MM.1S (cell line): ENCODE measurements at regions not wholly inside any gene's neighbourhood (a gene's known extent, or its start where the extent isn't known, plus 50 kb on each side); places are given as distances from the start of the nearest gene placed in this dataset.

Source experiments
- DNase-seq: peaks from one replicate; pipeline ENCODE4 v3.0.0-alpha.2; 2015
- H2AFZ ChIP-seq: fragments of 300-600 bp; sonication (generic); 2 replicates; pipeline ENCODE4 v1.6.0; 2016; ENCODE audit warnings: antibody characterized with exemption, low read length
- H3F3A ChIP-seq: fragments of 300-600 bp; sonication (generic); 2 replicates; pipeline ENCODE4 v1.6.1; 2016; ENCODE audit warnings: mild to moderate bottlenecking, antibody characterized with exemption, low read length, moderate library complexity, mixed read lengths; ENCODE audit not compliant: insufficient read depth
- H3K27ac ChIP-seq: fragments of 300-600 bp; sonication (generic); 2 replicates; pipeline ENCODE4 v1.5.1; 2016; ENCODE audit warnings: mild to moderate bottlenecking, low read length
- H3K27me3 ChIP-seq: fragments of 300-600 bp; sonication (generic); replicated peaks from 2 replicates; pipeline ENCODE4 v1.6.0; 2016; ENCODE audit warnings: low read length; ENCODE audit not compliant: insufficient read depth
- H3K36me3 ChIP-seq: fragments of 300-600 bp; sonication (generic); replicated peaks from 2 replicates; pipeline ENCODE4 v1.6.1; 2016; ENCODE audit warnings: mild to moderate bottlenecking, low read length, mixed read lengths; ENCODE audit not compliant: insufficient read depth
- H3K4me1 ChIP-seq: fragments of 300-600 bp; sonication (generic); 2 replicates; pipeline ENCODE4 v1.6.1; 2016; ENCODE audit warnings: low read length, mixed read lengths
- H3K4me2 ChIP-seq: fragments of 300-600 bp; sonication (generic); 2 replicates; pipeline ENCODE4 v1.6.0; 2016; ENCODE audit warnings: low read depth, low read length
- H3K4me3 ChIP-seq: fragments of 300-600 bp; sonication (generic); 2 replicates; pipeline ENCODE4 v1.5.1; 2016; ENCODE audit warnings: low read length, mixed read lengths
- H3K79me2 ChIP-seq: fragments of 300-600 bp; sonication (generic); 2 replicates; pipeline ENCODE4 v1.6.1; 2016; ENCODE audit warnings: mixed run types, low read length, mixed read lengths
- H3K9ac ChIP-seq: fragments of 300-600 bp; sonication (generic); 2 replicates; pipeline ENCODE4 v1.6.1; 2016; ENCODE audit warnings: low read length, mixed read lengths
- H3K9me2 ChIP-seq: fragments of 300-600 bp; sonication (generic); replicated peaks from 2 replicates; pipeline ENCODE4 v1.6.1; 2016; ENCODE audit warnings: mild to moderate bottlenecking, low read length, mixed read lengths; ENCODE audit not compliant: insufficient read depth
- H3K9me3 ChIP-seq: fragments of 300-600 bp; sonication (generic); replicated peaks from 2 replicates; pipeline ENCODE4 v1.6.1; 2016; ENCODE audit warnings: mild to moderate bottlenecking, low read length, mixed read lengths; ENCODE audit not compliant: insufficient read depth
- H4K20me1 ChIP-seq: fragments of 300-600 bp; sonication (generic); 2 replicates; pipeline ENCODE4 v1.6.1; 2016; ENCODE audit warnings: mild to moderate bottlenecking, low read length, moderate library complexity, mixed read lengths; ENCODE audit not compliant: insufficient read depth
- EZH2 ChIP-seq: fragments of 300-600 bp; sonication (generic); optimal IDR thresholded peaks from 2 replicates; pipeline ENCODE3; 2017; ENCODE audit warnings: low read depth, mild to moderate bottlenecking, antibody characterized with exemption, low read length, mixed read lengths
- EZH2phosphoT487 ChIP-seq: fragments of 300-600 bp; sonication (generic); IDR thresholded peaks from 2 replicates; pipeline ENCODE4 v1.6.1; 2018; ENCODE audit warnings: antibody characterized with exemption, low read length
- TF ChIP-seq, protein P1 (sequence below): fragments of 300-600 bp; sonication (generic); IDR thresholded peaks from 2 replicates; pipeline ENCODE4 v1.5.1; 2016; ENCODE audit warnings: antibody characterized with exemption, low read length, mixed read lengths

DNA sequence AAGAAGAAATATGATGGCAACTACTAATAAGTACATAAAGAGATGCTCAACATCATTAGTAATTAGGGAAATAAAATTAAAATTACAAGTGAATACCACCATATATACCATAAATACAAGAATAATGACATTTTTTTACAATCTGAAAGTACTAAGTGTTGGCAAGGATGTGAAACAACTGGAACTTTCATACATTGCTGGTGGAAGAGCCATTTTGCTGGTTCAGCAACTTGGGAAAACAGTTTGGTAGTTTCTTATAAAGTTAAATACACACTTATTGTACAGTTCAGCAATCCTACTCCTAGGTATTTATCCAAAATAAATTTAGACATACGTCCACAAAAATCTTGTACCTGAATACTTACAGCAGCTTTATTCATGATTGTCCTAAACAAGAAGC, 192.9 kb downstream of the CARTPT start:
- no peak overlapping the region for H2AFZ ChIP-seq
- H3K27me3 ChIP-seq: no peaks in the 10 kb centered on the region
- no peak overlapping the region for H3K9ac ChIP-seq
- no peak overlapping the region for H3K4me2 ChIP-seq
- no peaks in the 10 kb centered on the region for H3K79me2 ChIP-seq
- H3K9me3 ChIP-seq: no peaks in the 10 kb centered on the region
- H3K36me3 ChIP-seq: no peaks in the 10 kb centered on the region
- no peak overlapping the region for H3K27ac ChIP-seq
- no peak overlapping the region for H3K4me3 ChIP-seq
- no peaks in the 10 kb centered on the region for H3F3A ChIP-seq
- TF ChIP-seq, protein P1, sequence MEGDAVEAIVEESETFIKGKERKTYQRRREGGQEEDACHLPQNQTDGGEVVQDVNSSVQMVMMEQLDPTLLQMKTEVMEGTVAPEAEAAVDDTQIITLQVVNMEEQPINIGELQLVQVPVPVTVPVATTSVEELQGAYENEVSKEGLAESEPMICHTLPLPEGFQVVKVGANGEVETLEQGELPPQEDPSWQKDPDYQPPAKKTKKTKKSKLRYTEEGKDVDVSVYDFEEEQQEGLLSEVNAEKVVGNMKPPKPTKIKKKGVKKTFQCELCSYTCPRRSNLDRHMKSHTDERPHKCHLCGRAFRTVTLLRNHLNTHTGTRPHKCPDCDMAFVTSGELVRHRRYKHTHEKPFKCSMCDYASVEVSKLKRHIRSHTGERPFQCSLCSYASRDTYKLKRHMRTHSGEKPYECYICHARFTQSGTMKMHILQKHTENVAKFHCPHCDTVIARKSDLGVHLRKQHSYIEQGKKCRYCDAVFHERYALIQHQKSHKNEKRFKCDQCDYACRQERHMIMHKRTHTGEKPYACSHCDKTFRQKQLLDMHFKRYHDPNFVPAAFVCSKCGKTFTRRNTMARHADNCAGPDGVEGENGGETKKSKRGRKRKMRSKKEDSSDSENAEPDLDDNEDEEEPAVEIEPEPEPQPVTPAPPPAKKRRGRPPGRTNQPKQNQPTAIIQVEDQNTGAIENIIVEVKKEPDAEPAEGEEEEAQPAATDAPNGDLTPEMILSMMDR: no peak
- no peak for TF ChIP-seq EZH2
- no peak for TF ChIP-seq EZH2phosphoT487
- peaks cover 10% of the 10 kb centered on the region; the same call in 1 of the 2 replicates for H3K4me1 ChIP-seq
- no peaks in the 10 kb centered on the region for H3K9me2 ChIP-seq
- DNase-seq: no peak
- H4K20me1 ChIP-seq: no peaks in the 10 kb centered on the region

DNA sequence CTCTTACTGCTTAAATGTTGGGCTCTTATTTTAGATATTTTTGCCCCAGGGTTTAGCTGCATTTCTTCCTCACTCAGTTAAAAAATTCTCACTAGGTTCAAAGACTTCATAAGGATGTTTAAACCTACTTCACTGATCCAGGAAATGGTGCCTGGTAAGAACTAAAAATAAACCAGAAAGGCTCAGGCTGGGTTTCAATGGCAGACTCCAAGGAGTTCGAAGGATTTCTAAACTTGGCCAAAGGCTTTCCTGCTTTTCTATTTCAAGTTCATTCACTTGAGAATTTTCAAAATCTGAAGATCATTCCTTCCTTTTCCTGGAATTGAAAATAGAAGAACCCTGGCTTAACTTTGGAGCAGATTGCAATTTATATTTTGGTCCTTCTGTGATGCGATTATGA, 193.0 kb upstream of the MAP1B start:
- TF ChIP-seq, protein P1: no peak
- TF ChIP-seq EZH2 (no peak), EZH2phosphoT487 (no peak)
- Histone ChIP-seq H3F3A (no peaks in the 10 kb centered on the region), H3K4me1 (no peaks in the 10 kb centered on the region), H3K36me3 (no peaks in the 10 kb centered on the region), H3K9me3 (no peaks in the 10 kb centered on the region), H3K27me3 (no peaks in the 10 kb centered on the region), H2AFZ (no peak overlapping the region), H3K27ac (no peak overlapping the region), H3K4me3 (no peak overlapping the region), H3K4me2 (no peak overlapping the region), H3K9ac (no peak overlapping the region), H3K9me2 (no peaks in the 10 kb centered on the region), H3K79me2 (no peaks in the 10 kb centered on the region), H4K20me1 (no peaks in the 10 kb centered on the region)
- DNase-seq: no peak

DNA sequence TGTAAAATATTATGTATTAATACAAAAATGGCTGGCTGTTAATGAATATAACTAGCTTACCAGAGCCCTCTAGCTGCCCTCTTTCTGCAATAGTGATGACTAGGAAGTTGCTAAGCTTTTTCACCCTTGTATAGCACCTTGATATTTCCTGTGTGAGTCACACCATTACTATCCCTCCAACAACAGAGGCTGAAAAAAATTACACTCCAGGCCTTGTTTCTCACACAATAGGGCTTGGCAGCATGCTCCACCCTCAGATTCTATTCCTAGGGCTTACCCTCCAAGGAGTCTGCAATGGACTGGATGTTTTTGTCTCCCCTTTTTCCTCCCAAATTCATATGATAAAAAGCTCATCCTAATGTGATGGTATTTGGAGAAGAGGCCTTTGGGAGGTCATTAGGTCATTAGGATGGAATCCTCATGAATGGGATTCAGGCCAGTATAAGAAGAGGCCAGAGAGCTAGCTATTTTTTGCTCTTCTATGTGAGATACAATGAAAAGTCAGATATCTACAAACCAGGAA, 184.6 kb upstream of the MAP1B start:
- no peak overlapping the region for H3K4me3 ChIP-seq
- H3K27ac ChIP-seq: no peak overlapping the region
- no peak for TF ChIP-seq EZH2phosphoT487
- TF ChIP-seq, protein P1: no peak
- no peak overlapping the region for H3K4me2 ChIP-seq
- no peaks in the 10 kb centered on the region for H3K27me3 ChIP-seq
- no peak for DNase-seq
- no peak overlapping the region for H2AFZ ChIP-seq
- H3K36me3 ChIP-seq: no peaks in the 10 kb centered on the region
- no peaks in the 10 kb centered on the region for H3K79me2 ChIP-seq
- H3K4me1 ChIP-seq: no peaks in the 10 kb centered on the region
- H3K9me2 ChIP-seq: no peaks in the 10 kb centered on the region
- no peaks in the 10 kb centered on the region for H4K20me1 ChIP-seq
- H3K9me3 ChIP-seq: no peaks in the 10 kb centered on the region
- H3K9ac ChIP-seq: no peak overlapping the region
- no peaks in the 10 kb centered on the region for H3F3A ChIP-seq
